CD4-positive, alpha-beta T cell (primary cell): ENCODE measurements at regions not wholly inside any gene's neighbourhood (a gene's known extent, or its start where the extent isn't known, plus 50 kb on each side); places are given as distances from the start of the nearest gene placed in this dataset.

Experiments used
- ATAC-seq: fragments of 200-7000 bp; cut with Tn5 transposase; one replicate; pipeline ENCODE4 v1.10.0; 2022; ENCODE audit warnings: mild to moderate bottlenecking; ENCODE audit not compliant: poor library complexity
- CTCF ChIA-PET: fragments of 350-600 bp; sonication (Branson Sonifier 250); formaldehyde crosslinking; loops from one replicate; lab custom pipeline; 2021; ENCODE audit warnings: antibody characterized with exemption, inconsistent platforms; lab: Charles Lee
- POLR2A ChIA-PET: fragments of 350-600 bp; sonication (Branson Sonifier 250); formaldehyde crosslinking; loops from one replicate; lab custom pipeline; 2021; ENCODE audit warnings: antibody characterized with exemption, inconsistent platforms; lab: Charles Lee
- DNase-seq, 14 experiments: peaks; one replicate each; pipeline ENCODE4 v3.0.0-alpha.2; 2013 to 2020; ENCODE audit warnings: mixed read lengths in 2 of 14
- H3K27ac ChIP-seq, 2 donors: one replicate each; pipeline versions ENCODE4 v1.5.1 to v1.7.0; 2013; ENCODE audit warnings: low read length in 2 of 2, low read depth in 1 of 2, mild to moderate bottlenecking in 1 of 2
- H3K27me3 ChIP-seq, 2 experiments: 1 replicate in 1 of 2; 2 replicates in 1 of 2; pipeline versions ENCODE4 v1.6.1 to v1.7.0; 2013; ENCODE audit warnings: low read length in 2 of 2, control low read depth in 1 of 2, mild to moderate bottlenecking in 1 of 2, moderate library complexity in 1 of 2; ENCODE audit not compliant: insufficient read depth in 2 of 2, control insufficient read depth in 1 of 2
- H3K36me3 ChIP-seq: one replicate; pipeline ENCODE4 v1.6.1; 2013; ENCODE audit warnings: low read length, control low read depth; ENCODE audit not compliant: insufficient read depth
- H3K4me1 ChIP-seq: one replicate; pipeline ENCODE4 v1.6.1; 2013; ENCODE audit warnings: low read length, control low read depth; ENCODE audit not compliant: insufficient read depth
- H3K4me3 ChIP-seq: one replicate; pipeline ENCODE4 v1.5.1; 2013; ENCODE audit warnings: mild to moderate bottlenecking, low read length, moderate library complexity
- H3K9me3 ChIP-seq, 2 experiments: 1 replicate in 1 of 2; 2 replicates in 1 of 2; pipeline versions ENCODE4 v1.6.1 to v1.7.0; 2013; ENCODE audit warnings: low read length in 2 of 2, mild to moderate bottlenecking in 2 of 2, control low read depth in 1 of 2, moderate library complexity in 1 of 2; ENCODE audit not compliant: control insufficient read depth in 1 of 2, insufficient read depth in 1 of 2
- H3K27ac Mint-ChIP-seq: one replicate; pipeline ENCODE4 v1.8.0; 2020; ENCODE audit warnings: mixed read lengths
- H3K27me3 Mint-ChIP-seq: one replicate; pipeline ENCODE4 v1.8.0; 2021; ENCODE audit warnings: mixed read lengths
- H3K36me3 Mint-ChIP-seq: one replicate; pipeline ENCODE4 v1.8.0; 2021; ENCODE audit warnings: low read depth, mixed read lengths
- H3K4me1 Mint-ChIP-seq: one replicate; pipeline ENCODE4 v1.8.0; 2021; ENCODE audit warnings: low read depth, mixed read lengths
- H3K4me3 Mint-ChIP-seq: one replicate; pipeline ENCODE4 v1.8.0; 2020; ENCODE audit warnings: mild to moderate bottlenecking, mixed read lengths
- H3K9me3 Mint-ChIP-seq: one replicate; pipeline ENCODE4 v1.8.0; 2020; ENCODE audit warnings: mixed read lengths
- intact Hi-C, 2 experiments: fragments of 100-400 bp; cut with DNase I in 1 of 2; cut with micrococcal nuclease in 1 of 2; formaldehyde crosslinking; loops; one replicate each; pipeline versions ENCODE4 v1.15.1 to v1.9.0; 2023 to 2025; cut with DNase I, micrococcal nuclease
- TF ChIP-seq, protein P1 (sequence below): fragments of 200-600 bp; IDR thresholded peaks from one replicate; pipeline ENCODE4 v1.8.0; 2022; ENCODE audit warnings: antibody characterized with exemption, mild to moderate bottlenecking

- no peak overlapping the region for H3K27ac Mint-ChIP-seq
- no peaks in the 10 kb centered on the region for H3K4me1 Mint-ChIP-seq
- ChIA-PET CTCF (interaction anchor here (0.9 kb wide), 1 partner anchor 9 kb away, joined by 3 read pairs; no protein-coding TSS in a partner anchor), POLR2A (no interaction called here)
- no peaks in the 10 kb centered on the region for H3K4me1 ChIP-seq
- H3K36me3 ChIP-seq, result no peaks in the 10 kb centered on the region
- peaks cover 10% of the 10 kb centered on the region for H3K27me3 Mint-ChIP-seq
- no peak overlapping the region for H3K27ac ChIP-seq
- H3K36me3 Mint-ChIP-seq, result no peaks in the 10 kb centered on the region
- ATAC-seq (no peak), DNase-seq (no peak)
- intact Hi-C loops, result no loop called here
- no peak overlapping the region for H3K4me3 Mint-ChIP-seq
- no peaks in the 10 kb centered on the region for H3K9me3 ChIP-seq
- peaks cover 4% of the 10 kb centered on the region for H3K9me3 Mint-ChIP-seq
- H3K27me3 ChIP-seq, result no peaks in the 10 kb centered on the region
- no peak overlapping the region for H3K4me3 ChIP-seq
- TF ChIP-seq, protein P1, sequence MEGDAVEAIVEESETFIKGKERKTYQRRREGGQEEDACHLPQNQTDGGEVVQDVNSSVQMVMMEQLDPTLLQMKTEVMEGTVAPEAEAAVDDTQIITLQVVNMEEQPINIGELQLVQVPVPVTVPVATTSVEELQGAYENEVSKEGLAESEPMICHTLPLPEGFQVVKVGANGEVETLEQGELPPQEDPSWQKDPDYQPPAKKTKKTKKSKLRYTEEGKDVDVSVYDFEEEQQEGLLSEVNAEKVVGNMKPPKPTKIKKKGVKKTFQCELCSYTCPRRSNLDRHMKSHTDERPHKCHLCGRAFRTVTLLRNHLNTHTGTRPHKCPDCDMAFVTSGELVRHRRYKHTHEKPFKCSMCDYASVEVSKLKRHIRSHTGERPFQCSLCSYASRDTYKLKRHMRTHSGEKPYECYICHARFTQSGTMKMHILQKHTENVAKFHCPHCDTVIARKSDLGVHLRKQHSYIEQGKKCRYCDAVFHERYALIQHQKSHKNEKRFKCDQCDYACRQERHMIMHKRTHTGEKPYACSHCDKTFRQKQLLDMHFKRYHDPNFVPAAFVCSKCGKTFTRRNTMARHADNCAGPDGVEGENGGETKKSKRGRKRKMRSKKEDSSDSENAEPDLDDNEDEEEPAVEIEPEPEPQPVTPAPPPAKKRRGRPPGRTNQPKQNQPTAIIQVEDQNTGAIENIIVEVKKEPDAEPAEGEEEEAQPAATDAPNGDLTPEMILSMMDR, result no peak
Measured at GRCh38 chr6:112486454-112486853, 139.3 kb downstream of the RFPL4B start.

GRCh38 chr6:112488238-112488637, 141.1 kb downstream of the RFPL4B start:
- H3K4me3 Mint-ChIP-seq, result no peak overlapping the region
- peaks cover 4% of the 10 kb centered on the region for H3K9me3 Mint-ChIP-seq

GRCh38 chr6:112501705-112502104, 154.6 kb downstream of the RFPL4B start:
- POLR2A ChIA-PET, result no interaction called here
- H3K4me3 ChIP-seq, result no peak overlapping the region
- CTCF ChIA-PET, result no interaction called here
- no peaks in the 10 kb centered on the region for H3K4me1 ChIP-seq
- H3K27me3 Mint-ChIP-seq, result no peaks in the 10 kb centered on the region
- no peaks in the 10 kb centered on the region for H3K4me1 Mint-ChIP-seq
- no peak overlapping the region for H3K27ac Mint-ChIP-seq
- TF ChIP-seq, protein P1, result no peak
- no peak overlapping the region for H3K4me3 Mint-ChIP-seq
- intact Hi-C loops, result no loop called here
- DNase-seq (no peak), ATAC-seq (no peak)
- no peak overlapping the region for H3K27ac ChIP-seq
- H3K27me3 ChIP-seq, result no peaks in the 10 kb centered on the region
- no peaks in the 10 kb centered on the region for H3K36me3 Mint-ChIP-seq
- no peaks in the 10 kb centered on the region for H3K9me3 ChIP-seq
- no peaks in the 10 kb centered on the region for H3K9me3 Mint-ChIP-seq
- no peaks in the 10 kb centered on the region for H3K36me3 ChIP-seq

More at GRCh38 chr6:112488238-112488637, 141.1 kb downstream of the RFPL4B start:
- Histone ChIP-seq H3K4me1 (no peaks in the 10 kb centered on the region), H3K27me3 (no peaks in the 10 kb centered on the region), H3K4me3 (no peak overlapping the region), H3K36me3 (no peaks in the 10 kb centered on the region), H3K9me3 (no peaks in the 10 kb centered on the region), H3K27ac (no peak overlapping the region)
- POLR2A ChIA-PET, result no interaction called here
- CTCF ChIA-PET, result no interaction called here
- DNase-seq (no peak), ATAC-seq (no peak)
- TF ChIP-seq, protein P1, result no peak
- Mint-ChIP-seq H3K4me1 (no peaks in the 10 kb centered on the region), H3K36me3 (no peaks in the 10 kb centered on the region), H3K27ac (no peak overlapping the region), H3K27me3 (peaks cover 10% of the 10 kb centered on the region)
- intact Hi-C loops, result no loop called here
